ENCODE measurements at regions not wholly inside any gene's neighbourhood (a gene's known extent, or its start where the extent isn't known, plus 50 kb on each side); places are given as distances from the start of the nearest gene placed in this dataset.

- H3K27me3 ChIP-seq (replicated peaks in 1 of 4; ENCODE audit: control extremely low read depth in 1 of 4, control insufficient read depth in 3 of 4, insufficient read depth in 4 of 4, low read length in 3 of 4), result no peaks in the 10 kb centered on the region
- H3K79me2 ChIP-seq (ENCODE audit: control insufficient read depth, insufficient read depth, low read length), result no peaks in the 10 kb centered on the region
- no peak overlapping the region for H3K9ac ChIP-seq (ENCODE audit: low read length)
- H3K27ac ChIP-seq (ENCODE audit: low read length in 2 of 2), result no peak overlapping the region
- ChIA-PET CTCF (interaction anchor here (1.0 to 2.4 kb wide), 2 partner anchors 25 to 39 kb away, joined by 3 to 6 read pairs; no protein-coding TSS in a partner anchor), POLR2A (no interaction called here)
- WGBS (ENCODE audit: insufficient coverage), result 24% methylated on average over 4 of the region's 8 CpGs
- peaks cover 0 to 2% (median 0%) of the 10 kb centered on the region in 3 donors for H3K9me3 ChIP-seq (ENCODE audit: control extremely low read depth in 1 of 3, control insufficient read depth in 2 of 3, insufficient read depth in 1 of 3, low read length in 2 of 3)
- Mint-ChIP-seq H3K9me3 (ENCODE audit: insufficient read depth) (no peaks in the 10 kb centered on the region), H3K27me3 (no peaks in the 10 kb centered on the region), H3K4me3 (no peak overlapping the region), H3K4me1 (peaks cover 11% of the 10 kb centered on the region), H3K27ac (no peak overlapping the region)
- no peak overlapping the region for H3K4me3 ChIP-seq (ENCODE audit: control extremely low read depth in 1 of 5, extremely low read depth in 1 of 5, insufficient read depth in 1 of 5, low read depth in 2 of 5, low read length in 4 of 5)
- H2AFZ ChIP-seq (ENCODE audit: insufficient read depth, low read depth, low read length, poor library complexity, severe bottlenecking), result peak overlapping the region; percentile 43
- intact Hi-C loops (cut with micrococcal nuclease), result no loop called here
- no peaks in the 10 kb centered on the region for H3K36me3 ChIP-seq (replicated peaks in 1 of 2; ENCODE audit: control extremely low read depth in 1 of 2, control insufficient read depth in 1 of 2, extremely low read depth in 1 of 2, insufficient read depth in 2 of 2, low read length in 1 of 2)
- DNase-seq, result no peak
- ATAC-seq (ENCODE audit: low read depth), result no peak
- H3K4me2 ChIP-seq (replicated peaks; ENCODE audit: low read depth, low read length, poor library complexity, severe bottlenecking), result no peak overlapping the region
- no peaks in the 10 kb centered on the region for H4K20me1 ChIP-seq (ENCODE audit: control insufficient read depth, insufficient read depth, low read length, poor library complexity, severe bottlenecking)
- TF ChIP-seq CTCF (IDR thresholded peaks at IDR 0.05), result no peak
- no peak for TF ChIP-seq EZH2 (IDR thresholded peaks at IDR 0.05; ENCODE audit: borderline replicate concordance, insufficient read depth, low read depth, low read length, poor library complexity, severe bottlenecking)
- H3K4me1 ChIP-seq (ENCODE audit: control insufficient read depth in 2 of 2, insufficient read depth in 2 of 2, low read length in 2 of 2), result peaks cover 8 to 9% of the 10 kb centered on the region in 2 donors
Measured at GRCh38 chr4:123588631-123589241, 192.1 kb downstream of the SPRY1 start.

GRCh38 chr4:123589301-123589700 is 192.7 kb downstream of the SPRY1 start:
- no peak overlapping the region for H3K4me2 ChIP-seq (replicated peaks; ENCODE audit: low read depth, low read length, poor library complexity, severe bottlenecking)
- no peaks in the 10 kb centered on the region for H3K9me3 Mint-ChIP-seq (ENCODE audit: insufficient read depth)
- H3K4me3 ChIP-seq (ENCODE audit: control extremely low read depth in 1 of 5, extremely low read depth in 1 of 5, insufficient read depth in 1 of 5, low read depth in 2 of 5, low read length in 4 of 5), result no peak overlapping the region
- ChIA-PET POLR2A (no interaction called here), CTCF (interaction anchor here (2.4 kb wide), 1 partner anchor 26 kb away, joined by 6 read pairs; no protein-coding TSS in a partner anchor)
- no peak for TF ChIP-seq EZH2 (IDR thresholded peaks at IDR 0.05; ENCODE audit: borderline replicate concordance, insufficient read depth, low read depth, low read length, poor library complexity, severe bottlenecking)
- intact Hi-C loops (cut with micrococcal nuclease), result no loop called here
- no peaks in the 10 kb centered on the region for H3K27me3 ChIP-seq (replicated peaks in 1 of 4; ENCODE audit: control extremely low read depth in 1 of 4, control insufficient read depth in 3 of 4, insufficient read depth in 4 of 4, low read length in 3 of 4)
- ATAC-seq (ENCODE audit: low read depth) (no peak), DNase-seq (no peak)
- no peak overlapping the region for H3K27ac Mint-ChIP-seq
- no CpG with 5 or more reads among the region's 3 CpGs for WGBS (ENCODE audit: insufficient coverage)
- H3K79me2 ChIP-seq (ENCODE audit: control insufficient read depth, insufficient read depth, low read length), result no peaks in the 10 kb centered on the region
- peaks cover 0 to 2% (median 0%) of the 10 kb centered on the region in 3 donors for H3K9me3 ChIP-seq (ENCODE audit: control extremely low read depth in 1 of 3, control insufficient read depth in 2 of 3, insufficient read depth in 1 of 3, low read length in 2 of 3)
- no peaks in the 10 kb centered on the region for H3K27me3 Mint-ChIP-seq
- H3K36me3 ChIP-seq (replicated peaks in 1 of 2; ENCODE audit: control extremely low read depth in 1 of 2, control insufficient read depth in 1 of 2, extremely low read depth in 1 of 2, insufficient read depth in 2 of 2, low read length in 1 of 2), result no peaks in the 10 kb centered on the region
- H3K4me1 ChIP-seq (ENCODE audit: control insufficient read depth in 2 of 2, insufficient read depth in 2 of 2, low read length in 2 of 2), result peaks cover 8 to 9% of the 10 kb centered on the region in 2 donors
- H3K9ac ChIP-seq (ENCODE audit: low read length), result no peak overlapping the region
- H3K4me3 Mint-ChIP-seq, result no peak overlapping the region
- peaks cover 11% of the 10 kb centered on the region for H3K4me1 Mint-ChIP-seq
- no peak overlapping the region for H3K27ac ChIP-seq (ENCODE audit: low read length in 2 of 2)
- peak overlapping the region; percentile 43 for H2AFZ ChIP-seq (ENCODE audit: insufficient read depth, low read depth, low read length, poor library complexity, severe bottlenecking)
- no peaks in the 10 kb centered on the region for H4K20me1 ChIP-seq (ENCODE audit: control insufficient read depth, insufficient read depth, low read length, poor library complexity, severe bottlenecking)

Data from B cell (primary cell).